Esophagus muscularis mucosa (tissue), 4 donors: ENCODE measurements at regions not wholly inside any gene's neighbourhood (a gene's known extent, or its start where the extent isn't known, plus 50 kb on each side); places are given as distances from the start of the nearest gene placed in this dataset.
"Not testable (repeated sequence)": the region's sequence is repeated elsewhere in the genome, so short reads cannot be mapped to it uniquely, and the experiment has no call there.

Experiments
- DNase-seq: peaks from one replicate; pipeline ENCODE4 v3.0.0-alpha.2; 2017; ENCODE audit errors: extremely low spot score
- H3K27ac ChIP-seq, 4 donors: fragments of 200-600 bp; sonication (generic); replicated peaks in 1 of 4; 1 replicate in 3 of 4; 2 replicates in 1 of 4; pipeline ENCODE4 v1.5.1; 2016 to 2019; ENCODE audit warnings: mild to moderate bottlenecking in 1 of 4
- H3K27me3 ChIP-seq, 4 donors: fragments of 200-600 bp; sonication (generic); one replicate each; pipeline versions ENCODE4 v1.5.1 to v1.6.0; 2016 to 2019
- H3K36me3 ChIP-seq, 4 donors: fragments of 200-600 bp; sonication (generic); one replicate each; pipeline ENCODE4 v1.5.1; 2016 to 2019
- H3K4me1 ChIP-seq, 4 donors: fragments of 200-600 bp; sonication (generic); one replicate each; pipeline ENCODE4 v1.5.1; 2016 to 2019
- H3K4me3 ChIP-seq, 4 donors: fragments of 200-600 bp; sonication (generic); 1 replicate in 2 of 4; 2 replicates in 2 of 4; pipeline ENCODE4 v1.5.1; 2016 to 2019; ENCODE audit warnings: mild to moderate bottlenecking in 4 of 4, moderate library complexity in 1 of 4
- H3K9me3 ChIP-seq, 4 donors: fragments of 200-600 bp; sonication (generic); 1 replicate in 3 of 4; 2 replicates in 1 of 4; pipeline ENCODE4 v1.5.1; 2016 to 2019
- EP300 ChIP-seq: sonication (generic); formaldehyde crosslinking; IDR thresholded peaks from one replicate; pipeline ENCODE4 v1.6.1; 2017; ENCODE audit warnings: antibody characterized with exemption
- POLR2A ChIP-seq: fragments of 450-650 bp; IDR thresholded peaks from one replicate; pipeline ENCODE4 v1.6.1; 2017; ENCODE audit warnings: antibody characterized with exemption, moderate library complexity, mild to moderate bottlenecking, low read depth
- POLR2AphosphoS5 ChIP-seq, 2 donors: sonication (generic); formaldehyde crosslinking; IDR thresholded peaks; one replicate each; pipeline ENCODE4 v1.6.1; 2017; ENCODE audit warnings: antibody characterized with exemption in 2 of 2
- WGBS: methylation state at CpG from one replicate; pipeline ENCODE4 v1.1.5; 2018; 5-methylcytosine and 5-hydroxymethylcytosine counted together
- intact Hi-C: fragments of 100-400 bp; cut with DNase I; formaldehyde crosslinking; loops from one replicate; pipeline ENCODE4 v1.15.1; 2023
- TF ChIP-seq, protein P1 (sequence below), 3 experiments: fragments of 200-600 bp in 2 of 3; fragments of 450-650 bp in 1 of 3; sonication (generic) in 2 of 3; IDR thresholded peaks; one replicate each; pipeline ENCODE4 v1.5.1; 2017 to 2019; ENCODE audit warnings: antibody characterized with exemption in 3 of 3, mild to moderate bottlenecking in 2 of 3, moderate library complexity in 1 of 3

DNA sequence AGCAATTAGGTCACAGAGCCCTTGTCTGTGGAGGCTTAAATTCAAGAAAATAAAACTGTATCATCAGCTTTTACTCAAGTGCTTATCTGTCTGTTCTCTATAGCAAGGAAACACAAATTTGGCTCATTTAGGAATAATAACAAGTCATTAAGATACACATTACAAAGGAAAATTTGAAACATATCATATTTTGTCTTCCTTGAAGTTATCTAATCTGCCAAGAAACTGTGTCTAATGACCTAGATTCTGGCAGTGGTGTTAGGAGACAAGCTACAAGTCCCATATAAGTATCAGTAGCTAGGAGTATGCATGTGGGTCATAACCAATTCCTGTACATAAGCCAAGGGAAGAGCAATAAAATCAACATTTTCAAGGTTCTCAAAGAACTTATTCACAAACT lies 108.2 kb upstream of the SETMAR start:
- Histone ChIP-seq H3K4me1 (no peaks in the 10 kb centered on the region), H3K36me3 (no peaks in the 10 kb centered on the region), H3K4me3 (no peak overlapping the region), H3K27ac (no peak overlapping the region), H3K9me3 (peaks cover 0 to 9% (median 2%) of the 10 kb centered on the region in 4 donors), H3K27me3 (no peaks in the 10 kb centered on the region)
- intact Hi-C loops: no loop called here
- DNase-seq: no peak
- TF ChIP-seq POLR2AphosphoS5 (IDR thresholded peaks at IDR 0.05) (no peak), POLR2A (no peak), EP300 (no peak)
- TF ChIP-seq, protein P1, sequence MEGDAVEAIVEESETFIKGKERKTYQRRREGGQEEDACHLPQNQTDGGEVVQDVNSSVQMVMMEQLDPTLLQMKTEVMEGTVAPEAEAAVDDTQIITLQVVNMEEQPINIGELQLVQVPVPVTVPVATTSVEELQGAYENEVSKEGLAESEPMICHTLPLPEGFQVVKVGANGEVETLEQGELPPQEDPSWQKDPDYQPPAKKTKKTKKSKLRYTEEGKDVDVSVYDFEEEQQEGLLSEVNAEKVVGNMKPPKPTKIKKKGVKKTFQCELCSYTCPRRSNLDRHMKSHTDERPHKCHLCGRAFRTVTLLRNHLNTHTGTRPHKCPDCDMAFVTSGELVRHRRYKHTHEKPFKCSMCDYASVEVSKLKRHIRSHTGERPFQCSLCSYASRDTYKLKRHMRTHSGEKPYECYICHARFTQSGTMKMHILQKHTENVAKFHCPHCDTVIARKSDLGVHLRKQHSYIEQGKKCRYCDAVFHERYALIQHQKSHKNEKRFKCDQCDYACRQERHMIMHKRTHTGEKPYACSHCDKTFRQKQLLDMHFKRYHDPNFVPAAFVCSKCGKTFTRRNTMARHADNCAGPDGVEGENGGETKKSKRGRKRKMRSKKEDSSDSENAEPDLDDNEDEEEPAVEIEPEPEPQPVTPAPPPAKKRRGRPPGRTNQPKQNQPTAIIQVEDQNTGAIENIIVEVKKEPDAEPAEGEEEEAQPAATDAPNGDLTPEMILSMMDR (IDR thresholded peaks at IDR 0.05): no peak

DNA sequence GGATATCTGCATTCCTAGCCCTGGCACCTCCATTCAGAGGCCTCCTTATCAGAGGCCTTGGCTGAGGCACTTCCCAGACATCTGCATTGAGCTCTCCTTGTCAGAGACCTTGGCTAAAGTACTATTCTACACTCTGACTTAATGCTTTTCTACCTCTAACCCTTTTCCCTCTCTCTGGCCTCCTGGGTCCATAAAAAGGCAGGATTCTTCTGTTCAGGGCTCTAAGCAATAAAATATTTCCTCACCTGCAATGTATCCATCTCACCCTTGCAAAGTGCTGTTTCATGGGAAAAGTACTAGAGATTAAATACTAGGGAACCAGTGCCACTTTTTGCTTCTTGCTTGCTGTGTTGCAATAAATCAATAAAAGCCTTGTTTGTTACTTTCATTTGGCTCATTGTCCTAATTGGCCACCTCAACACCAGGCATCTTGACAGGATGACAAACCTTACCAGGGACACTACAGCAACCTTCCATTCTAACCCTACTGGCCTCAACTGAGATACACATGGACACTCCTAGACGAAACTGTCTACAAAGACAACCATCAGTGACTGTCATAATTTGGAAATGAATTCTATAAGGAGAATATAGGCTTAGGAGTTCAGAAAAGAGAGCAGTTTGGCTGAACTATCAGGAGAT lies 106.5 kb upstream of the SETMAR start:
- intact Hi-C loops: no loop called here
- no peak overlapping the region for H3K27ac ChIP-seq
- peaks cover 0 to 9% (median 2%) of the 10 kb centered on the region in 4 donors for H3K9me3 ChIP-seq
- TF ChIP-seq POLR2A (no peak), EP300 (no peak), POLR2AphosphoS5 (IDR thresholded peaks at IDR 0.05) (no peak)
- TF ChIP-seq, protein P1 (IDR thresholded peaks at IDR 0.05): no peak
- H3K4me1 ChIP-seq: no peaks in the 10 kb centered on the region
- DNase-seq: no peak
- no peak overlapping the region for H3K4me3 ChIP-seq
- no peaks in the 10 kb centered on the region for H3K27me3 ChIP-seq
- WGBS: 88% methylated on average over 1 of the region's 1 CpG
- no peaks in the 10 kb centered on the region for H3K36me3 ChIP-seq

DNA sequence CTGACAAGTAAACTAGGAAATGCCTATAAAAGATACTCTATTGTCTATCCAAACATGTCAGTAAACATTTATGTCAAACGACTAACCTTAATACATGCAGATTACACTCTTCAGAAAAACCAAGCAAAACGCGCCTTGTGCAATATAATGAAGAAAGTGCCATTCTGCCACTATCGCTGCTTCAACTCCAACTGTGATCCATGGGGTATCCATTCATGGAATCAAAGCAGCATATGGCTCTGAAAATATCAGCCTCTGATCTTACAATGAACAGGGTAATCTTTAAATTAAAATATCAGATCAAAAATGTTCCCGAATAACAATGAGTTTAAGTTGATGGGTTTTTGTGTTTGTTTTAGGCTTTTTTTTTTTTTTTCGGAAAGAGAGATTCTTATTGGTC lies 105.5 kb upstream of the SETMAR start:
- Histone ChIP-seq H3K9me3 (peaks cover 0 to 6% (median 2%) of the 10 kb centered on the region in 4 donors), H3K27ac (no peak overlapping the region), H3K27me3 (no peaks in the 10 kb centered on the region), H3K4me3 (no peak overlapping the region), H3K36me3 (no peaks in the 10 kb centered on the region), H3K4me1 (no peaks in the 10 kb centered on the region)
- WGBS: 90% methylated on average over 6 of the region's 6 CpGs
- intact Hi-C loops: no loop called here
- no peak for DNase-seq
- TF ChIP-seq, protein P1 (IDR thresholded peaks at IDR 0.05): no peak
- TF ChIP-seq EP300: no peak

GRCh38 chr3:4198491-4198890 lies 104.7 kb upstream of the SETMAR start:
- Histone ChIP-seq H3K27ac (no peak overlapping the region), H3K9me3 (no peaks in the 10 kb centered on the region), H3K36me3 (no peaks in the 10 kb centered on the region), H3K4me1 (no peaks in the 10 kb centered on the region), H3K27me3 (no peaks in the 10 kb centered on the region), H3K4me3 (no peak overlapping the region)
- TF ChIP-seq, protein P1 (IDR thresholded peaks at IDR 0.05): no peak
- TF ChIP-seq POLR2AphosphoS5 (IDR thresholded peaks at IDR 0.05) (no peak), EP300 (no peak), POLR2A (no peak)
- no peak for DNase-seq
- intact Hi-C loops: no loop called here
- WGBS: 84% methylated on average over 3 of the region's 3 CpGs

DNA sequence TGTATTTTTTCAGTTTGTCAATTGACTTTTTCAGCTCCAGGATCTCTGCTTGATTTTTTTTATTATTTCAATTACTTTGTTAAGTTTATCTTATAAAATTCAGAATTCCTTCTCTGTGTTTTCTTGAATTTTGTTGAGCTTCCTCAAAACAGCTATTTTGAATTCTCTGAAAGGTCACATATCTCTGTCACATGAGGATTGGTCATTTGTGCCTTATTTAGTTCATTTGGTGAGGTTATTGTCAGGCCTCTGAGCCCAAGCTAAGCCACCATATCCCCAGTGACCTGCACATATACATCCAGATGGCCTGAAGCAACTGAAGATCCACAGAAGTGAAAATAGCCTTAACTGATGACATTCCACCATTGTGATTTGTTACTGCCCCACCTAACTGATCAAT lies 98.4 kb upstream of the SETMAR start:
- H3K36me3 ChIP-seq, H3K27me3 ChIP-seq, H3K4me1 ChIP-seq, H3K4me3 ChIP-seq, H3K9me3 ChIP-seq, DNase-seq, H3K27ac ChIP-seq, intact Hi-C loops: not testable (repeated sequence)
